ENCODE measurements at regions not wholly inside any gene's neighbourhood (a gene's known extent, or its start where the extent isn't known, plus 50 kb on each side); places are given as distances from the start of the nearest gene placed in this dataset.

GRCh38 chr2:187198136-187198535, 249.9 kb downstream of the CALCRL start:
- no peak overlapping the region for H2BK15ac ChIP-seq (ENCODE audit: low read depth, poor library complexity, severe bottlenecking)
- DNase-seq, result no peak
- H2BK12ac ChIP-seq (ENCODE audit: low read length in 2 of 2), result no peak overlapping the region
- no peaks in the 10 kb centered on the region for H3K4me1 ChIP-seq (ENCODE audit: control insufficient read depth, insufficient read depth, low read depth, low read length)
- no peak overlapping the region for H3K27ac ChIP-seq (ENCODE audit: low read length, poor library complexity, severe bottlenecking)
- no peak overlapping the region for H3K4me2 ChIP-seq (ENCODE audit: low read length, poor library complexity, severe bottlenecking)
- H3K4ac ChIP-seq (ENCODE audit: low read depth in 1 of 2, low read length in 2 of 2), result no peak overlapping the region
- no peak overlapping the region for H4K91ac ChIP-seq (ENCODE audit: low read length)
- no peak overlapping the region for H2BK120ac ChIP-seq (ENCODE audit: low read depth, low read length)
- no peak overlapping the region for H3K14ac ChIP-seq (ENCODE audit: low read length in 2 of 2)
- no peak overlapping the region for H2BK5ac ChIP-seq (ENCODE audit: low read depth, low read length, poor library complexity, severe bottlenecking)
- H3K27me3 ChIP-seq (ENCODE audit: control insufficient read depth in 1 of 2, insufficient read depth in 1 of 2, low read length in 2 of 2), result no peaks in the 10 kb centered on the region
- H4K8ac ChIP-seq (ENCODE audit: low read length), result no peak overlapping the region
- no peak overlapping the region for H2AK5ac ChIP-seq (ENCODE audit: low read length, severe bottlenecking)
- H3K23ac ChIP-seq (ENCODE audit: low read length in 2 of 2), result no peak overlapping the region
- H3K79me1 ChIP-seq (replicated peaks; ENCODE audit: low read length, poor library complexity, severe bottlenecking), result no peaks in the 10 kb centered on the region
- H3K4me3 ChIP-seq (ENCODE audit: insufficient read depth in 1 of 2, low read depth in 1 of 2, low read length in 2 of 2), result no peak overlapping the region
- no peaks in the 10 kb centered on the region for H3K36me3 ChIP-seq (ENCODE audit: control insufficient read depth in 1 of 2, insufficient read depth in 2 of 2, low read depth in 1 of 2, low read length in 2 of 2)
- H3K9ac ChIP-seq (ENCODE audit: low read length), result no peak overlapping the region
- no peak overlapping the region for H2AFZ ChIP-seq (ENCODE audit: low read depth, low read length)
- H3K9me3 ChIP-seq (ENCODE audit: control insufficient read depth, low read length), result no peaks in the 10 kb centered on the region
- H3K18ac ChIP-seq (ENCODE audit: low read depth in 1 of 2, low read length in 2 of 2), result no peak overlapping the region

- Histone ChIP-seq H2BK5ac (ENCODE audit: low read depth, low read length, poor library complexity, severe bottlenecking) (no peak overlapping the region), H3K4ac (ENCODE audit: low read depth in 1 of 2, low read length in 2 of 2) (no peak overlapping the region), H4K91ac (ENCODE audit: low read length) (no peak overlapping the region), H2BK12ac (ENCODE audit: low read length in 2 of 2) (no peak overlapping the region), H2AK5ac (ENCODE audit: low read length, severe bottlenecking) (no peak overlapping the region), H3K27ac (ENCODE audit: low read length, poor library complexity, severe bottlenecking) (no peak overlapping the region), H3K14ac (ENCODE audit: low read length in 2 of 2) (no peak overlapping the region), H2AFZ (ENCODE audit: low read depth, low read length) (no peak overlapping the region), H3K79me1 (replicated peaks; ENCODE audit: low read length, poor library complexity, severe bottlenecking) (no peaks in the 10 kb centered on the region), H3K9me3 (ENCODE audit: control insufficient read depth, low read length) (no peaks in the 10 kb centered on the region), H3K36me3 (ENCODE audit: control insufficient read depth in 1 of 2, insufficient read depth in 2 of 2, low read depth in 1 of 2, low read length in 2 of 2) (no peaks in the 10 kb centered on the region), H3K4me2 (ENCODE audit: low read length, poor library complexity, severe bottlenecking) (no peak overlapping the region), H3K4me3 (ENCODE audit: insufficient read depth in 1 of 2, low read depth in 1 of 2, low read length in 2 of 2) (no peak overlapping the region), H2BK15ac (ENCODE audit: low read depth, poor library complexity, severe bottlenecking) (no peak overlapping the region), H3K27me3 (ENCODE audit: control insufficient read depth in 1 of 2, insufficient read depth in 1 of 2, low read length in 2 of 2) (no peaks in the 10 kb centered on the region), H3K4me1 (ENCODE audit: control insufficient read depth, insufficient read depth, low read depth, low read length) (no peaks in the 10 kb centered on the region), H4K8ac (ENCODE audit: low read length) (no peak overlapping the region), H2BK120ac (ENCODE audit: low read depth, low read length) (no peak overlapping the region), H3K9ac (ENCODE audit: low read length) (no peak overlapping the region), H3K18ac (ENCODE audit: low read depth in 1 of 2, low read length in 2 of 2) (no peak overlapping the region), H3K23ac (ENCODE audit: low read length in 2 of 2) (no peak overlapping the region)
- DNase-seq, result no peak
Measured at GRCh38 chr2:187194049-187194448, 254.0 kb downstream of the CALCRL start.

- no peaks in the 10 kb centered on the region for H3K9me3 ChIP-seq (ENCODE audit: control insufficient read depth, low read length)
- DNase-seq, result no peak
- H3K36me3 ChIP-seq (ENCODE audit: control insufficient read depth in 1 of 2, insufficient read depth in 2 of 2, low read depth in 1 of 2, low read length in 2 of 2), result no peaks in the 10 kb centered on the region
- H3K27ac ChIP-seq (ENCODE audit: low read length, poor library complexity, severe bottlenecking), result no peak overlapping the region
- H3K4ac ChIP-seq (ENCODE audit: low read depth in 1 of 2, low read length in 2 of 2), result no peak overlapping the region
- no peak overlapping the region for H2AFZ ChIP-seq (ENCODE audit: low read depth, low read length)
- no peaks in the 10 kb centered on the region for H3K27me3 ChIP-seq (ENCODE audit: control insufficient read depth in 1 of 2, insufficient read depth in 1 of 2, low read length in 2 of 2)
- no peaks in the 10 kb centered on the region for H3K4me1 ChIP-seq (ENCODE audit: control insufficient read depth, insufficient read depth, low read depth, low read length)
- H3K9ac ChIP-seq (ENCODE audit: low read length), result no peak overlapping the region
- H3K14ac ChIP-seq (ENCODE audit: low read length in 2 of 2), result no peak overlapping the region
- WGBS, result 100% methylated on average over 3 of the region's 4 CpGs
- H2AK5ac ChIP-seq (ENCODE audit: low read length, severe bottlenecking), result no peak overlapping the region
- H2BK12ac ChIP-seq (ENCODE audit: low read length in 2 of 2), result no peak overlapping the region
- H3K79me1 ChIP-seq (replicated peaks; ENCODE audit: low read length, poor library complexity, severe bottlenecking), result no peaks in the 10 kb centered on the region
- H2BK120ac ChIP-seq (ENCODE audit: low read depth, low read length), result no peak overlapping the region
- no peak overlapping the region for H3K23ac ChIP-seq (ENCODE audit: low read length in 2 of 2)
- no peak overlapping the region for H3K4me3 ChIP-seq (ENCODE audit: insufficient read depth in 1 of 2, low read depth in 1 of 2, low read length in 2 of 2)
- no peak overlapping the region for H4K8ac ChIP-seq (ENCODE audit: low read length)
- no peak overlapping the region for H2BK5ac ChIP-seq (ENCODE audit: low read depth, low read length, poor library complexity, severe bottlenecking)
- H3K18ac ChIP-seq (ENCODE audit: low read depth in 1 of 2, low read length in 2 of 2), result no peak overlapping the region
- no peak overlapping the region for H2BK15ac ChIP-seq (ENCODE audit: low read depth, poor library complexity, severe bottlenecking)
- H3K4me2 ChIP-seq (ENCODE audit: low read length, poor library complexity, severe bottlenecking), result no peak overlapping the region
- no peak overlapping the region for H4K91ac ChIP-seq (ENCODE audit: low read length)
Measured at GRCh38 chr2:187188783-187189631, 259.0 kb downstream of the CALCRL start.

DNA sequence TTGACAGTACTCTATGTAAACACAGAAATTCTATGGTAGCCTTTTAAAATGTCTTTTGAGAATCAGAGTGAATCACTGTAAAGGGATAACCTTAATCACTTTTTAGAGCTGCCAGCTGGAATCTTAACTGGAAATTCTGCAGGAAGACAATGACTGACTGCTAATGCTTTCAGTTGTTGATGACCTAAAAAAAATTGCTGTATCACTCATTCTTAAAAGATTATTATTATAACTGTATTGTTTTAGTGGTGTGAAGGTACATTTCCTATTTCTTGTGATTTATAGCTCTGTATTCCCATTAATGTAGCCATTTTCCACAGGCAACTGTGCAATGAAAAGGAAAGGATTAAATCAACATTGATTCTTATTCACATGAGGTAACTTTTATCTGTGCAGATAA, 260.5 kb downstream of the CALCRL start:
- Histone ChIP-seq H3K79me1 (replicated peaks; ENCODE audit: low read length, poor library complexity, severe bottlenecking) (no peaks in the 10 kb centered on the region), H2AK5ac (ENCODE audit: low read length, severe bottlenecking) (no peak overlapping the region), H2BK120ac (ENCODE audit: low read depth, low read length) (no peak overlapping the region), H3K27me3 (ENCODE audit: control insufficient read depth in 1 of 2, insufficient read depth in 1 of 2, low read length in 2 of 2) (no peaks in the 10 kb centered on the region), H3K4ac (ENCODE audit: low read depth in 1 of 2, low read length in 2 of 2) (no peak overlapping the region), H3K14ac (ENCODE audit: low read length in 2 of 2) (no peak overlapping the region), H3K9me3 (ENCODE audit: control insufficient read depth, low read length) (peaks cover 3% of the 10 kb centered on the region), H3K27ac (ENCODE audit: low read length, poor library complexity, severe bottlenecking) (no peak overlapping the region), H2BK12ac (ENCODE audit: low read length in 2 of 2) (no peak overlapping the region), H3K4me3 (ENCODE audit: insufficient read depth in 1 of 2, low read depth in 1 of 2, low read length in 2 of 2) (no peak overlapping the region), H3K4me1 (ENCODE audit: control insufficient read depth, insufficient read depth, low read depth, low read length) (no peaks in the 10 kb centered on the region), H2BK15ac (ENCODE audit: low read depth, poor library complexity, severe bottlenecking) (no peak overlapping the region), H3K9ac (ENCODE audit: low read length) (no peak overlapping the region), H4K91ac (ENCODE audit: low read length) (no peak overlapping the region), H2BK5ac (ENCODE audit: low read depth, low read length, poor library complexity, severe bottlenecking) (no peak overlapping the region), H3K23ac (ENCODE audit: low read length in 2 of 2) (no peak overlapping the region), H2AFZ (ENCODE audit: low read depth, low read length) (no peak overlapping the region), H4K8ac (ENCODE audit: low read length) (no peak overlapping the region), H3K4me2 (ENCODE audit: low read length, poor library complexity, severe bottlenecking) (no peak overlapping the region), H3K36me3 (ENCODE audit: control insufficient read depth in 1 of 2, insufficient read depth in 2 of 2, low read depth in 1 of 2, low read length in 2 of 2) (no peaks in the 10 kb centered on the region), H3K18ac (ENCODE audit: low read depth in 1 of 2, low read length in 2 of 2) (no peak overlapping the region)
- no peak for DNase-seq
